Sigmoid colon (tissue), 6 donors: ENCODE measurements at regions not wholly inside any gene's neighbourhood (a gene's known extent, or its start where the extent isn't known, plus 50 kb on each side); places are given as distances from the start of the nearest gene placed in this dataset.

ENCODE experiments used
- DNase-seq: peaks from one replicate; pipeline ENCODE4 v3.0.0-alpha.2; 2019
- H3K27ac ChIP-seq, 4 donors: fragments of 200-600 bp; sonication (generic); one replicate each; pipeline ENCODE4 v1.5.1; 2016 to 2019; ENCODE audit warnings: mild to moderate bottlenecking in 1 of 4
- H3K27me3 ChIP-seq, 3 donors: fragments of 200-600 bp; sonication (generic); one replicate each; pipeline ENCODE4 v1.5.1; 2019; ENCODE audit warnings: mild to moderate bottlenecking in 1 of 3
- H3K36me3 ChIP-seq, 4 donors: fragments of 200-600 bp; sonication (generic); one replicate each; pipeline ENCODE4 v1.5.1; 2016 to 2019
- H3K4me1 ChIP-seq, 4 donors: fragments of 200-600 bp; sonication (generic); one replicate each; pipeline ENCODE4 v1.5.1; 2017 to 2019
- H3K4me3 ChIP-seq, 4 donors: fragments of 200-600 bp; sonication (generic); one replicate each; pipeline ENCODE4 v1.5.1; 2017 to 2019; ENCODE audit warnings: mild to moderate bottlenecking in 2 of 4, moderate library complexity in 1 of 4
- H3K9me3 ChIP-seq, 4 donors: fragments of 200-600 bp in 3 of 4; sonication (generic) in 3 of 4; one replicate each; pipeline versions ENCODE4 v1.5.1 to v1.6.1; 2013 to 2019
- CTCF ChIP-seq, 4 experiments: fragments of 450-650 bp in 3 of 4; fragments of 200-600 bp in 1 of 4; IDR thresholded peaks; one replicate each; pipeline ENCODE4 v1.5.1; 2016 to 2019; ENCODE audit warnings: antibody characterized with exemption in 4 of 4, mild to moderate bottlenecking in 3 of 4, moderate library complexity in 2 of 4
- EP300 ChIP-seq, 4 donors: sonication (generic); formaldehyde crosslinking; IDR thresholded peaks; one replicate each; pipeline ENCODE4 v1.6.1; 2017; ENCODE audit warnings: antibody characterized with exemption in 4 of 4
- POLR2A ChIP-seq, 2 donors: fragments of 450-650 bp; IDR thresholded peaks; one replicate each; pipeline ENCODE4 v1.6.1; 2016; ENCODE audit warnings: antibody characterized with exemption in 2 of 2, mild to moderate bottlenecking in 2 of 2, moderate library complexity in 2 of 2
- POLR2AphosphoS5 ChIP-seq, 4 donors: sonication (generic); formaldehyde crosslinking; IDR thresholded peaks; one replicate each; pipeline ENCODE4 v1.6.1; 2017; ENCODE audit warnings: antibody characterized with exemption in 4 of 4
- WGBS, 2 donors: extraction: QIAGEN DNeasy Blood & Tissue Kit; methylation state at CpG; one replicate each; pipeline ENCODE4 v1.1.7; 2013; 5-methylcytosine and 5-hydroxymethylcytosine counted together
- intact Hi-C: fragments of 100-400 bp; cut with DNase I; formaldehyde crosslinking; loops from one replicate; pipeline ENCODE4 v1.15.1; 2023
- donor health status: healthy with polysubstance abuse.
- donor health status: healthy.

GRCh38 chr2:239706367-239706766, 305.5 kb upstream of the HDAC4 start:
- H3K9me3 ChIP-seq: peaks cover 0 to 11% (median 2%) of the 10 kb centered on the region in 4 donors
- TF ChIP-seq POLR2A (IDR thresholded peaks at IDR 0.05): no peak
- TF ChIP-seq EP300 (IDR thresholded peaks at IDR 0.05): no peak
- TF ChIP-seq CTCF (IDR thresholded peaks at IDR 0.05): no peak
- TF ChIP-seq POLR2AphosphoS5 (IDR thresholded peaks at IDR 0.05): no peak
- peaks cover 0 to 7% (median 3%) of the 10 kb centered on the region in 4 donors for H3K4me1 ChIP-seq
- intact Hi-C loops: no loop called here
- DNase-seq: no peak
- H3K27me3 ChIP-seq: no peaks in the 10 kb centered on the region
- no peaks in the 10 kb centered on the region for H3K36me3 ChIP-seq
- no peak overlapping the region for H3K27ac ChIP-seq
- H3K4me3 ChIP-seq: no peak overlapping the region
- 59 to 60% methylated on average over 8 of the region's 8 CpGs for WGBS, 2 donors

GRCh38 chr2:239704737-239705136, 303.9 kb upstream of the HDAC4 start:
- intact Hi-C loops: no loop called here
- WGBS, 2 donors: 92% methylated on average over 6 of the region's 6 CpGs
- DNase-seq: no peak
- Histone ChIP-seq H3K27me3 (no peaks in the 10 kb centered on the region), H3K9me3 (peaks cover 0 to 9% (median 2%) of the 10 kb centered on the region in 4 donors), H3K4me3 (no peak overlapping the region), H3K4me1 (peaks cover 0 to 7% (median 3%) of the 10 kb centered on the region in 4 donors), H3K36me3 (no peaks in the 10 kb centered on the region), H3K27ac (no peak overlapping the region)
- no peak for TF ChIP-seq POLR2A (IDR thresholded peaks at IDR 0.05)
- TF ChIP-seq EP300 (IDR thresholded peaks at IDR 0.05): no peak
- no peak for TF ChIP-seq CTCF (IDR thresholded peaks at IDR 0.05)
- no peak for TF ChIP-seq POLR2AphosphoS5 (IDR thresholded peaks at IDR 0.05)

- Histone ChIP-seq H3K4me3 (no peak overlapping the region), H3K9me3 (peaks cover 0 to 4% (median under 1%) of the 10 kb centered on the region in 4 donors), H3K27me3 (no peaks in the 10 kb centered on the region), H3K27ac (no peak overlapping the region), H3K4me1 (peaks cover 0 to 7% (median 3%) of the 10 kb centered on the region in 4 donors), H3K36me3 (no peaks in the 10 kb centered on the region)
- 89 to 93% methylated on average over 3 of the region's 3 CpGs for WGBS, 2 donors
- TF ChIP-seq POLR2AphosphoS5 (IDR thresholded peaks at IDR 0.05) (no peak), EP300 (IDR thresholded peaks at IDR 0.05) (no peak), POLR2A (IDR thresholded peaks at IDR 0.05) (no peak), CTCF (IDR thresholded peaks at IDR 0.05) (no peak)
- no peak for DNase-seq
- intact Hi-C loops: no loop called here
Measured at GRCh38 chr2:239703834-239704233, 303.0 kb upstream of the HDAC4 start.

GRCh38 chr2:239700686-239701345, 300.0 kb upstream of the HDAC4 start:
- no peak for DNase-seq
- Histone ChIP-seq H3K4me3 (no peak overlapping the region), H3K27ac (no peak overlapping the region), H3K27me3 (no peaks in the 10 kb centered on the region), H3K36me3 (no peaks in the 10 kb centered on the region), H3K4me1 (no peaks in the 10 kb centered on the region), H3K9me3 (peaks cover 0 to 4% (median 0%) of the 10 kb centered on the region in 4 donors)
- intact Hi-C loops: no loop called here
- TF ChIP-seq POLR2AphosphoS5 (IDR thresholded peaks at IDR 0.05) (no peak), POLR2A (IDR thresholded peaks at IDR 0.05) (no peak)
- WGBS, 2 donors: 78 to 88% methylated on average over 10 of the region's 10 CpGs

GRCh38 chr2:239697399-239698164, 296.8 kb upstream of the HDAC4 start:
- TF ChIP-seq EP300 (IDR thresholded peaks at IDR 0.05): no peak
- no peak for TF ChIP-seq POLR2AphosphoS5 (IDR thresholded peaks at IDR 0.05)
- no peak for TF ChIP-seq CTCF (IDR thresholded peaks at IDR 0.05)
- TF ChIP-seq POLR2A (IDR thresholded peaks at IDR 0.05): no peak
- no peak for DNase-seq

More at GRCh38 chr2:239697399-239698164, 296.8 kb upstream of the HDAC4 start:
- no peak overlapping the region for H3K4me3 ChIP-seq
- no peaks in the 10 kb centered on the region for H3K27me3 ChIP-seq
- H3K27ac ChIP-seq: no peak overlapping the region
- 71 to 84% methylated on average over 22 of the region's 22 CpGs for WGBS, 2 donors
- H3K4me1 ChIP-seq: no peaks in the 10 kb centered on the region
- no peaks in the 10 kb centered on the region for H3K9me3 ChIP-seq
- no peaks in the 10 kb centered on the region for H3K36me3 ChIP-seq
- intact Hi-C loops: no loop called here
